K562 (cell line): ENCODE measurements at regions not wholly inside any gene's neighbourhood (a gene's known extent, or its start where the extent isn't known, plus 50 kb on each side); places are given as distances from the start of the nearest gene placed in this dataset.

Experiments used
- ATAC-seq: fragments of 200-7000 bp; cut with Tn5 transposase; 3 replicates; pipeline ENCODE4 v1.9.1; 2020; ENCODE audit warnings: moderate library complexity
- BruUV-seq: library from RNA; stranded (reverse); fragments of 400-500 nt; replicated peaks from 2 replicates; lab custom pipeline; 2021; lab: Mats Ljungman, UMichigan
- CTCF ChIA-PET: fragments of 300-600 bp; formaldehyde crosslinking; extraction: SDS; loops from one replicate; lab custom pipeline; 2021; ENCODE audit warnings: low intra/inter-chr PET ratio; lab: Yijun Ruan, JAX
- POLR2A ChIA-PET: fragments of 300-600, 350-650 bp; sonication (Branson Sonifier 250); formaldehyde crosslinking; extraction: SDS; loops from one replicate; lab custom pipeline; 2021; ENCODE audit warnings: antibody characterized with exemption, inconsistent platforms; lab: Yijun Ruan, JAX
- DNase-seq, 4 experiments: peaks; one replicate each; pipeline versions ENCODE4 v3.0.0 to v3.0.0-alpha.2; 2011 to 2018; ENCODE audit warnings: low spot score in 3 of 4, mixed read lengths in 3 of 4; ENCODE audit errors: extremely low read depth in 1 of 4
- FAIRE-seq: peaks from 2 replicates; lab custom pipeline; 2011; peaks lifted over from hg19 to GRCh38; lab: Jason Lieb, UNC
- H2AFZ ChIP-seq: 2 replicates; pipeline ENCODE4 v1.6.0; 2011; ENCODE audit warnings: low read depth, low read length, control low read depth, inconsistent platforms
- H3K27ac ChIP-seq: fragments of 200-600 bp; 3 replicates; pipeline ENCODE4 v1.8.0; 2011; ENCODE audit warnings: low read depth, mild to moderate bottlenecking, control low read depth, inconsistent platforms, low read length, moderate library complexity, mixed read lengths; ENCODE audit errors: extremely low read depth
- H3K27me3 ChIP-seq, 2 experiments: fragments of 300-600 bp in 1 of 2; 2 replicates in 1 of 2; 3 replicates in 1 of 2; pipeline versions ENCODE4 v1.6.0 to v1.8.0; 2011; ENCODE audit warnings: inconsistent platforms in 2 of 2, low read length in 2 of 2, mild to moderate bottlenecking in 1 of 2, mixed read lengths in 1 of 2, moderate library complexity in 1 of 2; ENCODE audit not compliant: control insufficient read depth in 2 of 2, insufficient read depth in 2 of 2
- H3K36me3 ChIP-seq: fragments of 300-600 bp; 3 replicates; pipeline ENCODE4 v1.8.0; 2011; ENCODE audit warnings: mild to moderate bottlenecking, low read length, inconsistent platforms; ENCODE audit not compliant: control insufficient read depth, insufficient read depth
- H3K4me1 ChIP-seq, 2 experiments: fragments of 200-600 bp in 1 of 2; replicated peaks in 1 of 2; 2 replicates in 1 of 2; 3 replicates in 1 of 2; pipeline versions ENCODE4 v1.5.1 to v1.8.0; 2011; ENCODE audit warnings: inconsistent platforms in 2 of 2, low read length in 2 of 2, mild to moderate bottlenecking in 1 of 2, mixed read lengths in 1 of 2, moderate library complexity in 1 of 2; ENCODE audit not compliant: control insufficient read depth in 2 of 2, insufficient read depth in 2 of 2
- H3K4me2 ChIP-seq: 2 replicates; pipeline ENCODE4 v1.6.1; 2011; ENCODE audit warnings: low read length, control low read depth, inconsistent platforms, mixed read lengths; ENCODE audit not compliant: insufficient read depth
- H3K4me3 ChIP-seq: fragments of 200-600 bp; sonication (generic), shearing (Covaris generic); 2 replicates; pipeline ENCODE4 v1.5.1; 2016; ENCODE audit warnings: control low read depth, inconsistent platforms
- H3K79me2 ChIP-seq: fragments of 200-600 bp; 3 replicates; pipeline ENCODE4 v1.8.0; 2011; ENCODE audit warnings: low read length, inconsistent platforms; ENCODE audit not compliant: control insufficient read depth, insufficient read depth
- H3K9ac ChIP-seq, 2 experiments: 2 replicates each; pipeline versions ENCODE4 v1.6.0 to v1.6.1; 2011; ENCODE audit warnings: low read depth in 2 of 2, low read length in 2 of 2, control low read depth in 1 of 2, inconsistent platforms in 1 of 2, mild to moderate bottlenecking in 1 of 2, mixed read lengths in 1 of 2; ENCODE audit not compliant: insufficient read depth in 1 of 2
- H3K9me1 ChIP-seq: one replicate; pipeline ENCODE4 v1.6.0; 2011; ENCODE audit warnings: inconsistent platforms, mild to moderate bottlenecking, low read length, moderate library complexity; ENCODE audit not compliant: control insufficient read depth, insufficient read depth
- H3K9me3 ChIP-seq: replicated peaks from 2 replicates; pipeline ENCODE4 v1.5.1; 2011; ENCODE audit warnings: low read depth, low read length, inconsistent platforms; ENCODE audit not compliant: control insufficient read depth, insufficient read depth
- H4K20me1 ChIP-seq: replicated peaks from 2 replicates; pipeline ENCODE4 v1.6.1; 2011; ENCODE audit warnings: low read length, inconsistent platforms, mixed read lengths; ENCODE audit not compliant: control insufficient read depth, insufficient read depth
- ARHGAP35 ChIP-seq: fragments of 450-650 bp; IDR thresholded peaks from 2 replicates; pipeline ENCODE4 v1.6.1; 2018; ENCODE audit not compliant: partially characterized antibody
- ARID1B ChIP-seq: fragments of 450-650 bp; IDR thresholded peaks from 2 replicates; pipeline ENCODE4 v1.6.1; 2016; ENCODE audit warnings: antibody characterized with exemption, mild to moderate bottlenecking, inconsistent platforms
- BHLHE40 ChIP-seq: IDR thresholded peaks from 2 replicates; pipeline ENCODE4 v1.6.1; 2011; ENCODE audit warnings: low read length, improper control_type of control experiment
- CBX2 ChIP-seq: fragments of 200-600 bp; sonication (generic); IDR thresholded peaks from one replicate; pipeline ENCODE4 v1.6.1; 2012; ENCODE audit warnings: mild to moderate bottlenecking, low read length, inconsistent platforms; ENCODE audit not compliant: insufficient read depth, poor library complexity, severe bottlenecking
- CEBPB ChIP-seq: fragments of 450-650 bp; IDR thresholded peaks from 2 replicates; pipeline ENCODE4 v1.6.1; 2016; ENCODE audit warnings: missing genetic modification characterization, missing compliant biosample characterization
- CGGBP1 ChIP-seq: fragments of 250-450 bp; sonication (Bioruptor Pico); IDR thresholded peaks from 2 replicates; pipeline ENCODE4 v1.9.0; 2021; ENCODE audit warnings: mild to moderate bottlenecking
- GTF2F1 ChIP-seq: IDR thresholded peaks from 2 replicates; pipeline ENCODE4 v1.6.1; 2011; ENCODE audit warnings: low read depth, low read length, improper control_type of control experiment
- HLTF ChIP-seq: fragments of 450-650 bp; IDR thresholded peaks from 2 replicates; pipeline ENCODE4 v1.6.1; 2016
- ILK ChIP-seq: fragments of 450-650 bp; IDR thresholded peaks from 2 replicates; pipeline ENCODE4 v1.6.1; 2016; ENCODE audit warnings: missing genetic modification characterization, low read depth, mild to moderate bottlenecking, missing compliant biosample characterization, moderate library complexity, borderline replicate concordance
- NR2F6 ChIP-seq: fragments of 450-650 bp; formaldehyde crosslinking; IDR thresholded peaks from 2 replicates; pipeline ENCODE4 v1.4.0; 2020; ENCODE audit warnings: mild to moderate bottlenecking
- RAD51 ChIP-seq: fragments of 450-650 bp; IDR thresholded peaks from 2 replicates; pipeline ENCODE4 v1.7.1; 2016; ENCODE audit warnings: low read depth, mild to moderate bottlenecking, borderline replicate concordance
- TFAM ChIP-seq: fragments of 250-450 bp; sonication (Bioruptor Pico); conservative IDR thresholded peaks from 2 replicates; pipeline ENCODE4 v1.5.0; 2021; ENCODE audit warnings: mild to moderate bottlenecking, moderate library complexity
- ZBED1 ChIP-seq: IDR thresholded peaks from 2 replicates; pipeline ENCODE4 v1.6.1; 2014
- ZBTB9 ChIP-seq: fragments of 450-650 bp; formaldehyde crosslinking; IDR thresholded peaks from 2 replicates; pipeline ENCODE4 v1.4.0; 2020; ENCODE audit warnings: mild to moderate bottlenecking, moderate library complexity
- ZNF232 ChIP-seq: sonication (generic); formaldehyde crosslinking; IDR thresholded peaks from 2 replicates; pipeline ENCODE4 v1.8.0; 2022; ENCODE audit warnings: mild to moderate bottlenecking, missing genetic modification reagents
- WGBS: fragments of 100-300 bp; shearing (Covaris generic); methylation state at CpG from one replicate; pipeline ENCODE4 v1.1.6; 2016; ENCODE audit warnings: low coverage, mixed read lengths; ENCODE audit not compliant: insufficient coverage; ENCODE audit errors: missing lambda C conversion rate; 5-methylcytosine and 5-hydroxymethylcytosine counted together
- in situ Hi-C: fragments of 300-500 bp; cut with MboI; formaldehyde crosslinking; loops from 4 replicates; pipeline ENCODE4 v1.15.0; 2018; ENCODE audit warnings: inconsistent platforms, mixed read lengths
- intact Hi-C: fragments of 100-400 bp; cut with micrococcal nuclease; formaldehyde crosslinking; loops from 2 replicates; pipeline ENCODE4 v1.14.2; 2022

- Histone ChIP-seq H3K4me3 (no peak overlapping the region), H3K9me3 (no peaks in the 10 kb centered on the region), H3K4me2 (no peak overlapping the region), H3K4me1 (peaks cover 0 to 5% of the 10 kb centered on the region in 2 experiments; a peak in 3 of 5 replicates), H2AFZ (no peak overlapping the region), H3K9me1 (no peaks in the 10 kb centered on the region), H3K27ac (no peak overlapping the region), H3K9ac (no peak overlapping the region), H3K36me3 (no peaks in the 10 kb centered on the region), H4K20me1 (no peaks in the 10 kb centered on the region), H3K79me2 (no peaks in the 10 kb centered on the region), H3K27me3 (peaks cover 43 to 70% of the 10 kb centered on the region in 2 experiments)
- no CpG with 5 or more reads among the region's 1 CpG for WGBS
- FAIRE-seq, result no peak
- no peak for TF ChIP-seq TFAM
- no peak for TF ChIP-seq BHLHE40
- TF ChIP-seq GTF2F1, result no peak
- TF ChIP-seq NR2F6 (CRISPR knock-in tag), result no peak
- no peak for TF ChIP-seq ZNF232 (CRISPR knock-in tag)
- no peak for TF ChIP-seq ZBTB9
- no peak for TF ChIP-seq ILK (tag)
- no peak for TF ChIP-seq CBX2
- no peak for TF ChIP-seq ARHGAP35
- no peak for TF ChIP-seq ARID1B
- TF ChIP-seq HLTF, result no peak
- no peak for TF ChIP-seq RAD51
- no peak for TF ChIP-seq ZBED1
- no peak for TF ChIP-seq CEBPB (tag)
- TF ChIP-seq CGGBP1 (CRISPR knock-in tag), result no peak
- in situ Hi-C loops, result no loop called here
- POLR2A ChIA-PET, result no interaction called here
- intact Hi-C loops, result no loop called here
- BruUV-seq, result no TSS peak
- DNase-seq, result no peak
- CTCF ChIA-PET, result no interaction called here
- no peak for ATAC-seq
Measured at GRCh38 chr6:3569816-3570215, 113.0 kb upstream of the SLC22A23 start.
